WERI-Rb-1 (cell line): ENCODE measurements at regions not wholly inside any gene's neighbourhood (a gene's known extent, or its start where the extent isn't known, plus 50 kb on each side); places are given as distances from the start of the nearest gene placed in this dataset.

ENCODE experiments used
- DNase-seq: peaks from one replicate; pipeline ENCODE4 v3.0.0-alpha.2; 2020
- H3K27ac ChIP-seq: fragments of 250-450 bp; sonication (Bioruptor Pico); 2 replicates; pipeline ENCODE4 v1.5.1; 2020; ENCODE audit warnings: mild to moderate bottlenecking, moderate library complexity
- H3K27me3 ChIP-seq: fragments of 250-450 bp; sonication (Bioruptor Pico); 2 replicates; pipeline ENCODE4 v1.5.1; 2021; ENCODE audit warnings: mild to moderate bottlenecking, low read depth, moderate library complexity; ENCODE audit not compliant: insufficient read depth, severe bottlenecking
- H3K36me3 ChIP-seq: fragments of 250-450 bp; sonication (Bioruptor Pico); 2 replicates; pipeline ENCODE4 v1.5.1; 2020; ENCODE audit warnings: mild to moderate bottlenecking, moderate library complexity
- H3K4me3 ChIP-seq: 2 replicates; pipeline ENCODE4 v1.5.1; 2011; ENCODE audit warnings: low read depth, mild to moderate bottlenecking, control low read depth, low read length
- H3K9me3 ChIP-seq: fragments of 250-450 bp; sonication (Bioruptor Pico); 2 replicates; pipeline ENCODE4 v1.5.1; 2021; ENCODE audit warnings: mild to moderate bottlenecking, moderate library complexity; ENCODE audit not compliant: severe bottlenecking
- TF ChIP-seq, protein P1 (sequence below): IDR thresholded peaks from 2 replicates; pipeline ENCODE4 v1.5.1; 2011; ENCODE audit warnings: low read depth, mild to moderate bottlenecking, control low read depth, inconsistent platforms, low read length

DNA sequence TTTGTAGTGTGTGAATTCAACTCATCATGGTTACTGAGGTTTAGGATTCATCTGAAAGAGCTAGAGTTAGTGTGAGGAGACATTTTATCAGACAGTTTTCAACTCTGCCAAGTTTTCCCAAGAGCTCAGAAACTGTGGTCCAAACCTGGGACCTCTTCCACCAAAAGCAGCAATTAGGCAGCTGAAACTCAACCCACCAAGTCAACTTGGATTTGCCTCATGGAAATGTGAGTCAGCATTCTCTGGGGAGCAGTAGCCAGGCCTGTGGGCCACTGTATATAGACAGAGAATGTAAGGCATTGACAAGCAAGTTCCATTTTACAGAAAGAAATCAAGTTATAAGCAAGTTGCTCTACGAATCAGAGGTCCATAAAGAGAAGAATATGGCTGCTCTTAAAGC, 178.8 kb upstream of the HDDC2 start:
- no peaks in the 10 kb centered on the region for H3K36me3 ChIP-seq
- no peak for DNase-seq
- no peak overlapping the region for H3K27ac ChIP-seq
- H3K27me3 ChIP-seq = no peaks in the 10 kb centered on the region
- no peak overlapping the region for H3K4me3 ChIP-seq
- TF ChIP-seq, protein P1, sequence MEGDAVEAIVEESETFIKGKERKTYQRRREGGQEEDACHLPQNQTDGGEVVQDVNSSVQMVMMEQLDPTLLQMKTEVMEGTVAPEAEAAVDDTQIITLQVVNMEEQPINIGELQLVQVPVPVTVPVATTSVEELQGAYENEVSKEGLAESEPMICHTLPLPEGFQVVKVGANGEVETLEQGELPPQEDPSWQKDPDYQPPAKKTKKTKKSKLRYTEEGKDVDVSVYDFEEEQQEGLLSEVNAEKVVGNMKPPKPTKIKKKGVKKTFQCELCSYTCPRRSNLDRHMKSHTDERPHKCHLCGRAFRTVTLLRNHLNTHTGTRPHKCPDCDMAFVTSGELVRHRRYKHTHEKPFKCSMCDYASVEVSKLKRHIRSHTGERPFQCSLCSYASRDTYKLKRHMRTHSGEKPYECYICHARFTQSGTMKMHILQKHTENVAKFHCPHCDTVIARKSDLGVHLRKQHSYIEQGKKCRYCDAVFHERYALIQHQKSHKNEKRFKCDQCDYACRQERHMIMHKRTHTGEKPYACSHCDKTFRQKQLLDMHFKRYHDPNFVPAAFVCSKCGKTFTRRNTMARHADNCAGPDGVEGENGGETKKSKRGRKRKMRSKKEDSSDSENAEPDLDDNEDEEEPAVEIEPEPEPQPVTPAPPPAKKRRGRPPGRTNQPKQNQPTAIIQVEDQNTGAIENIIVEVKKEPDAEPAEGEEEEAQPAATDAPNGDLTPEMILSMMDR = no peak
- no peaks in the 10 kb centered on the region for H3K9me3 ChIP-seq

DNA sequence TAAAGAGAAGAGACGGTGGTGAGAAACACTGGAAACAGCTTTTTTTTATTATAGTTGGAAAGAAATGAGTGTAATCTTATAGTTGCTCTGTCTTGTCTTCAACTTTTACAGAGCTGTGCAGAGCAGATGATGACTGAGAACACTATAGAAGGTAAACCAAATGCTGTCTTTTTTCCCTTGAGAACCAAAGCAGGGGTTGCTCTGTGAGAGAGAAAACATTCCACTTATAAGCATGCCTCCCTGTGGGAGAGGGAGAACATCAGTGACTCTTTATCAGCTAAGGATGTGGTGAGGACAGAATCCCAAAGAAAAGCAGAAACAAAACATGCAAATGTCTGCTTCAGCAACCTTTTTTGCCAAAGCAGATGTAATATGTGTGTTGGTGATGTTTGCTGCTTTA, 179.3 kb upstream of the HDDC2 start:
- DNase-seq = no peak

DNA sequence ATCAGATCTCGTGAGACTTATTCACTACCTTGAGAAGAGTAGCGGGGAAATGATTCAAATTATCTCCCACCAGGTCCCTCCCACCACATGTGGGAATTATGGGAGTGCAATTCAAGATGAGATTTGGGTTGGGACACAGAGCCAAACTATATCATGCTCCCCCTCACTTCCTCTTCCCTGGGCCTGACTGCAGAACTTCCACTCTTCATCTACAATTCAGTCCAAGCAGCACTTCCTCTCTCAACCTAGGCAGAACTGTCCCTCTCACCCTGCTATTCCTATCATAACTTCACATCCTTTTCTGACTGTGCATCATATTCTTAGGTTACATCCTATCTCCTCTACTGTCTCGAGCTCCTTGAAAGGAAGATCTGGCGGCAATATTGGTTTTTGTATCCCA, 184.0 kb upstream of the HDDC2 start:
- Histone ChIP-seq H3K9me3 (no peaks in the 10 kb centered on the region), H3K4me3 (no peak overlapping the region), H3K27ac (no peak overlapping the region), H3K36me3 (no peaks in the 10 kb centered on the region), H3K27me3 (no peaks in the 10 kb centered on the region)
- TF ChIP-seq, protein P1 = no peak
- DNase-seq = no peak

More for the DNA sequence above, 179.3 kb upstream of the HDDC2 start:
- Histone ChIP-seq H3K9me3 (no peaks in the 10 kb centered on the region), H3K27ac (no peak overlapping the region), H3K27me3 (no peaks in the 10 kb centered on the region), H3K4me3 (no peak overlapping the region), H3K36me3 (no peaks in the 10 kb centered on the region)
- TF ChIP-seq, protein P1 = no peak

DNA sequence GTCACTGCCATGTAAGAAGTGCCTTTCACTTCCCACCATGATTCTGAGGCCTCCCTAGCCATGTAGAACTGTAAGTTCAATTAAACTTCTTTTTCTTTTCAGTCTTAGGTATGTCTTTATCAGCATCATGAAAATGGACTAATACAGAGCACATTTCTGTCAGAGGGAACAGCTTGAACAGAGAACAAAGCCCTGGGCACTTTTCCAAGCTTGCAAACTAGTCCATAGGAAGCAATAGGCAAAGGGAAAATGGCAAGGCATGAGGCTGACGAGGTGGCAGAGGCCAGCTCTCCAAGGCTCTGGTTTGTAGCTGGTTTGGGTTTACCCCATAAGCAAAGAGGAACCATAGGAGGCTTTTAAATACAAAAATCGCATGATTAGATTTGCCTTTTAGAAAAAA, 185.1 kb upstream of the HDDC2 start:
- no peak overlapping the region for H3K4me3 ChIP-seq
- no peak overlapping the region for H3K27ac ChIP-seq
- H3K27me3 ChIP-seq = no peaks in the 10 kb centered on the region
- no peak for DNase-seq
- TF ChIP-seq, protein P1 = no peak
- no peaks in the 10 kb centered on the region for H3K36me3 ChIP-seq
- H3K9me3 ChIP-seq = no peaks in the 10 kb centered on the region

DNA sequence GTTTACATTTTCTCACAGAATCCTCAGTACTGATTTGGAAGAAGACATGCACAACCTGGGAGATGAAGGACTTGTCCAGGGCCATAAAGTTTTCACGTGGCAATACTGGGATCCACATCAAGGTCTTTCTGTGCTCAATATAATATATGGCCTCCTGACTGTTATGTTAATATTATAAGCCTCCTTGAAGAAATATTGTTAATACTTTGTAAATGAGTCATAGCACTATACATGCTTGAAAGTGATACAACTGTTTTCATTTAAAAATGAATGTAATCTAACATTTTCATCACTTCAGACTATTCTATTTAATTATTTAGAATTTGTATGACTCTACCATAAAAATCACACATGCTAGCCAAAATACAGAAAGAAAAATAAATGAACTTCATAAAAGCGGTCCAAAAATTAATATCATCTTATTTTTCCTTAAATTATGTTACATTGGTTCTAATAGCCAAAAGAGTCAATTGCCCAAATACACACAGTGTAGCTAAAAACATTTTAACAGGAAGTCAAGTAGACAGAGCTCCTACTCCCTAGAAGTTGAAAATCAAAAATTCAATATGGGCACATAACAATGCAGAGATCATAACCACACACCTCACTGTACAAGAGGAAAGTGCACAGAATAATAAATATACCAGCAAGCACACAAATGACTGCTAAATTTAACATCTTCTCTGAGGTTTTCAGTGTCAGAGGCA, 188.0 kb upstream of the HDDC2 start:
- no peak overlapping the region for H3K27ac ChIP-seq
- H3K36me3 ChIP-seq = no peaks in the 10 kb centered on the region
- H3K9me3 ChIP-seq = no peaks in the 10 kb centered on the region
- H3K27me3 ChIP-seq = no peaks in the 10 kb centered on the region
- TF ChIP-seq, protein P1 = no peak
- no peak for DNase-seq
- H3K4me3 ChIP-seq = no peak overlapping the region
